Psoas muscle (tissue), 7 donors: ENCODE measurements at regions not wholly inside any gene's neighbourhood (a gene's known extent, or its start where the extent isn't known, plus 50 kb on each side); places are given as distances from the start of the nearest gene placed in this dataset.

Source experiments
- ATAC-seq, 4 donors: fragments of 200-7000 bp; cut with Tn5 transposase; one replicate each; pipeline ENCODE4 v1.9.1; 2020; ENCODE audit warnings: moderate library complexity in 3 of 4, mild to moderate bottlenecking in 2 of 4
- DNase-seq, 2 donors: peaks; one replicate each; pipeline ENCODE4 v3.0.0-alpha.2; 2020
- H3K27ac ChIP-seq: fragments of 200-600 bp; one replicate; pipeline ENCODE4 v1.8.0; 2022
- H3K27me3 ChIP-seq, 3 donors: fragments of 200-600 bp in 1 of 3; one replicate each; pipeline versions ENCODE4 v1.6.1 to v1.8.0; 2013 to 2022; ENCODE audit warnings: low read length in 2 of 3, mild to moderate bottlenecking in 2 of 3, moderate library complexity in 1 of 3; ENCODE audit not compliant: insufficient read depth in 3 of 3
- H3K36me3 ChIP-seq, 2 donors: fragments of 200-600 bp in 1 of 2; one replicate each; pipeline versions ENCODE4 v1.6.1 to v1.8.0; 2013 to 2022; ENCODE audit warnings: low read depth in 1 of 2, mild to moderate bottlenecking in 1 of 2, moderate library complexity in 1 of 2; ENCODE audit not compliant: insufficient read depth in 1 of 2
- H3K4me1 ChIP-seq: fragments of 200-600 bp; one replicate; pipeline ENCODE4 v1.8.0; 2022
- H3K4me3 ChIP-seq: fragments of 200-600 bp; one replicate; pipeline ENCODE4 v1.8.0; 2022; ENCODE audit warnings: mild to moderate bottlenecking
- H3K9me3 ChIP-seq: fragments of 200-600 bp; one replicate; pipeline ENCODE4 v1.8.0; 2022
- WGBS, 3 donors: extraction: QIAGEN DNeasy Blood & Tissue Kit; methylation state at CpG; one replicate each; pipeline versions ENCODE4 v1.1.6 to v1.1.7; 2013; 5-methylcytosine and 5-hydroxymethylcytosine counted together
- intact Hi-C, 2 donors: fragments of 100-400 bp; cut with DNase I; formaldehyde crosslinking; loops; one replicate each; pipeline versions ENCODE4 v1.11.0 to v1.14.2; 2022
- TF ChIP-seq, protein P1 (sequence below): fragments of 200-600 bp; IDR thresholded peaks from one replicate; pipeline ENCODE4 v1.8.0; 2022; ENCODE audit warnings: antibody characterized with exemption
- donor health status: healthy with polysubstance abuse.
- donor health status: DM: no; HTN: no; CAD: no; lungs with moderate emphysema.
- donor health status: Bipolar disorder and iron deficiency.
- donor health status: healthy.
- donor health status: DM: yes; HTN: yes; CAD: no.
- donor health status: DM: no; HTN: no; CAD: no.
- donor health status: DM: yes; HTN: yes; CAD: no.

DNA sequence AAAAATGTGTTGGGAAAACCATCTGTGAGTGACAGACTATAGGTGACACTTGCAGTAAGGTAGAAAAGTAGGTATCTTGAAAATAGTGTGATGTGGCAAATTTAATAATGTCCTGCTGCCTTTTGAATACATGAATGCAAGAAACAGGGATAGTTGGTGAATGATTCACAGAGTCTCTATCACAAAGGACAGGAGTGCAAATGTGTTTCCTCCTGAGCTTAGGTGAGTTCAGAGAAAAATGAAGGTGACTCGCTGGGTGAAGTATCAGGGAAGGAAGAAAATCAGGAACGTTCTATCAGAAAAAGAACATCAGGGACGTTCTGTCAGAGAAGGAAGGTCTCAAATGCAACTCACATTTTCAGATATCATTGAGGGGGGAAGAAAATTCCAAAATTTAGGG, 557.8 kb upstream of the SLC35B3 start:
- intact Hi-C loops: no loop called here
- DNase-seq (no peak), ATAC-seq (no peak)
- whole genome bisulfite sequencing, 3 donors: 78 to 91% (median 84%) methylated on average over 3 of the region's 3 CpGs
- H3K36me3 ChIP-seq: no peaks in the 10 kb centered on the region
- H3K27me3 ChIP-seq: no peaks in the 10 kb centered on the region
- no peaks in the 10 kb centered on the region for H3K9me3 ChIP-seq
- H3K27ac ChIP-seq: no peak overlapping the region
- TF ChIP-seq, protein P1, sequence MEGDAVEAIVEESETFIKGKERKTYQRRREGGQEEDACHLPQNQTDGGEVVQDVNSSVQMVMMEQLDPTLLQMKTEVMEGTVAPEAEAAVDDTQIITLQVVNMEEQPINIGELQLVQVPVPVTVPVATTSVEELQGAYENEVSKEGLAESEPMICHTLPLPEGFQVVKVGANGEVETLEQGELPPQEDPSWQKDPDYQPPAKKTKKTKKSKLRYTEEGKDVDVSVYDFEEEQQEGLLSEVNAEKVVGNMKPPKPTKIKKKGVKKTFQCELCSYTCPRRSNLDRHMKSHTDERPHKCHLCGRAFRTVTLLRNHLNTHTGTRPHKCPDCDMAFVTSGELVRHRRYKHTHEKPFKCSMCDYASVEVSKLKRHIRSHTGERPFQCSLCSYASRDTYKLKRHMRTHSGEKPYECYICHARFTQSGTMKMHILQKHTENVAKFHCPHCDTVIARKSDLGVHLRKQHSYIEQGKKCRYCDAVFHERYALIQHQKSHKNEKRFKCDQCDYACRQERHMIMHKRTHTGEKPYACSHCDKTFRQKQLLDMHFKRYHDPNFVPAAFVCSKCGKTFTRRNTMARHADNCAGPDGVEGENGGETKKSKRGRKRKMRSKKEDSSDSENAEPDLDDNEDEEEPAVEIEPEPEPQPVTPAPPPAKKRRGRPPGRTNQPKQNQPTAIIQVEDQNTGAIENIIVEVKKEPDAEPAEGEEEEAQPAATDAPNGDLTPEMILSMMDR: no peak
- no peaks in the 10 kb centered on the region for H3K4me1 ChIP-seq
- no peak overlapping the region for H3K4me3 ChIP-seq

DNA sequence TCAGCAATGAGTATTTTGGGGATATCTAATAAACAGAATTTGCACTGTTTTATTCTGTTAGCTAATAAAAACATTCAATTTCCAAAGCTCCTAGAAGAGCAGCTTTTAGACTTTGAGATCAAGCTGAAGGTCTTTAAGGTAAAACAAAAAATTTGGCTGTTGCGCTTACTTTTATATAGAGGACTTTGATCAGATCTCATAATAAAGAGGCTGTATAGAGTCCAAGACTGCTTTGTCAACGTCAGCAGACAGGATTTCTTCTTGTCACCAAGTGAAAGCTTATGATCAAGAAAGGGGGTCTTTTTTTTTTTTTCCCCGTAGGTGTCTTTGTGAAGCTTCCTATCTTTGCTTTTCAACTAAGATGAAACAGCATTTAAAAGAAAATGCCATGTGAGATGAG, 556.5 kb upstream of the SLC35B3 start:
- DNase-seq (no peak), ATAC-seq (no peak)
- Histone ChIP-seq H3K27me3 (no peaks in the 10 kb centered on the region), H3K4me1 (no peaks in the 10 kb centered on the region), H3K9me3 (no peaks in the 10 kb centered on the region), H3K4me3 (no peak overlapping the region), H3K27ac (no peak overlapping the region), H3K36me3 (no peaks in the 10 kb centered on the region)
- intact Hi-C loops: no loop called here
- TF ChIP-seq, protein P1: no peak
- WGBS, 3 donors: 64% methylated on average over 3 of the region's 3 CpGs

DNA sequence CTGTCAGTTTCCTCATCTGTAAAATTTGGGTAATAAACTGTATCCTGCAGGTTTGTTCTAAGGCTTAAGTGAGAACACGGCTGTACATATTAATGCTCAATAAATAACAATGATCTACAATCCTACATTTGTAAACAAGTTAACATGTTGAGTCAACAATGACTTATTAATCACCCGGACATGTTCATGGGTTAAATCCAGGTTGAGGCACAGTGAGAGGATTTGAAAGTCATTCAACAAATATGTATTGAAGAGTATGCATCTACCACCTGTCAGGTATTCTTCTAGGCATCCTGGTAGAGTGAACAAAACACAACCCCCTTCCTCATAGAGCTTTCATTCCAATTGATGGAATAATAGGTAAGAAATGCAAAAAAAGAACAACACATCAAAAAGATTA, 554.7 kb upstream of the SLC35B3 start:
- TF ChIP-seq, protein P1: no peak
- DNase-seq (no peak), ATAC-seq (no peak)
- no peaks in the 10 kb centered on the region for H3K36me3 ChIP-seq
- no peak overlapping the region for H3K4me3 ChIP-seq
- WGBS, 3 donors: 90 to 93% (median 91%) methylated on average over 2 of the region's 2 CpGs
- no peaks in the 10 kb centered on the region for H3K9me3 ChIP-seq
- no peaks in the 10 kb centered on the region for H3K4me1 ChIP-seq
- H3K27me3 ChIP-seq: no peaks in the 10 kb centered on the region
- intact Hi-C loops: no loop called here
- H3K27ac ChIP-seq: no peak overlapping the region

DNA sequence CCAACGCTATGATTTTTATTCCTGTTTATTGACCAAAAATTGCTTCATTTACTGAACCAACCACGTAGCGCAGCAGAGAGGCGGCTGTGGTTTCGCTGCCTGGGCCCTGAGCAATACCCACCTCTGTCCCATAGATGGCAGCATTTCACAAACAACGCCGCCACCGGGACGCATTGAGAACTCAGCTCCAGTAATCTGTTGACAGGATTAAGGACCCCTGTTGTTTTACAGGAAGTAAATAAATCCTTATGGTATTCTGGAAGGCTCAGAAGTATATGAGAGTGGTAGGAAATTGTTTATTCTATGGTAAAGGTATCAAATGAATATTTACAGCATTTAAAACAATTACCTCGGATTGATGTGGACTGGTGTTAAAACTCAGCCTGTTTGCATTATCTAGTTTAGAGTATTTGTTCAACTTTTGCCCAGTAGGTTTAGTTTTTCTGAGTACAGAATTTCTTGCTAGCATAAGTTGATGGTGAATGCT, 547.9 kb upstream of the SLC35B3 start:
- TF ChIP-seq, protein P1: peak; percentile 89
- peak; percentile 34 to 58 for DNase-seq
- H3K4me1 ChIP-seq: no peaks in the 10 kb centered on the region
- H3K36me3 ChIP-seq: no peaks in the 10 kb centered on the region
- peak; percentile 70 to 81 (median 72) for ATAC-seq
- no peak overlapping the region for H3K27ac ChIP-seq
- 5% methylated on average over 10 of the region's 10 CpGs for WGBS, 3 donors
- H3K9me3 ChIP-seq: no peaks in the 10 kb centered on the region
- peaks cover 0 to 2% (median 0%) of the 10 kb centered on the region in 3 donors for H3K27me3 ChIP-seq
- intact Hi-C loops: loop anchor here (5.0 to 10.0 kb wide), 4 partner anchors 429 to 1454 kb away; no protein-coding TSS in a partner anchor
- no peak overlapping the region for H3K4me3 ChIP-seq

DNA sequence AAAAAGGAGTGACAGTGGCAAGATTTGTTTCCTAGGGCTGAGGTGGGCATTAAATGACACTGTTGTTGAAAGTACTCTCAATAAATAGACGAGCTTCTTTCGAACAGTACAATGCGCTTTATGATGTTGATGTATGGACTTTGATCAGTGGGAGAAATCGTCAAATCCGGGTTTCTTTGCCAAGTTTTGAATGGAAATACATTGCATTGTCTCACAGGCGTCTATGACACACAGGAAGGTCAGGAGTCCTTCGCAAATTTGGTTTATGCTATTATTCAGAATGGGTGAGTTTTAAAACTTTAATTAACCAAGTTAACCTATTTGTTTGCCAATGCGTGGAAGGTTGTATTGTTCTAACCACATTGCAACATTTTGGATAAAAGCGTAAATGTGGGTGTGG, 547.3 kb upstream of the SLC35B3 start:
- ATAC-seq (no peak), DNase-seq (no peak)
- TF ChIP-seq, protein P1: no peak
- H3K27ac ChIP-seq: no peak overlapping the region
- H3K9me3 ChIP-seq: no peaks in the 10 kb centered on the region
- intact Hi-C loops: loop anchor here (5.0 to 10.0 kb wide), 4 partner anchors 430 to 1455 kb away; no protein-coding TSS in a partner anchor
- no peaks in the 10 kb centered on the region for H3K36me3 ChIP-seq
- H3K4me1 ChIP-seq: no peaks in the 10 kb centered on the region
- peaks cover 0 to 2% (median 0%) of the 10 kb centered on the region in 3 donors for H3K27me3 ChIP-seq
- no peak overlapping the region for H3K4me3 ChIP-seq
- 47 to 59% (median 51%) methylated on average over 9 of the region's 9 CpGs for WGBS, 3 donors
